IPS-18a (cell line): ENCODE measurements at regions not wholly inside any gene's neighbourhood (a gene's known extent, or its start where the extent isn't known, plus 50 kb on each side); places are given as distances from the start of the nearest gene placed in this dataset.
"Not testable (repeated sequence)": the region's sequence is repeated elsewhere in the genome, so short reads cannot be mapped to it uniquely, and the experiment has no call there.

ENCODE experiments used
- H3K27ac ChIP-seq: one replicate; pipeline ENCODE4 v1.5.1; 2013; ENCODE audit warnings: low read length
- H3K27me3 ChIP-seq: one replicate; pipeline ENCODE4 v1.6.1; 2013; ENCODE audit warnings: mild to moderate bottlenecking, low read length; ENCODE audit not compliant: control insufficient read depth, insufficient read depth
- H3K36me3 ChIP-seq: one replicate; pipeline ENCODE4 v1.6.1; 2013; ENCODE audit warnings: low read depth, low read length; ENCODE audit not compliant: control insufficient read depth
- H3K4me1 ChIP-seq: one replicate; pipeline ENCODE4 v1.6.1; 2013; ENCODE audit warnings: low read depth, low read length; ENCODE audit not compliant: control insufficient read depth
- H3K4me3 ChIP-seq: one replicate; pipeline ENCODE4 v1.5.1; 2013; ENCODE audit warnings: low read length
- H3K9ac ChIP-seq: one replicate; pipeline ENCODE4 v1.6.1; 2013; ENCODE audit warnings: mild to moderate bottlenecking, low read length, moderate library complexity
- H3K9me3 ChIP-seq: one replicate; pipeline ENCODE4 v1.6.1; 2013; ENCODE audit warnings: low read depth, low read length; ENCODE audit not compliant: control insufficient read depth

GRCh38 chr16:86856946-86857586 lies 278.7 kb downstream of the FOXL1 start:
- Histone ChIP-seq H3K36me3 (no peaks in the 10 kb centered on the region), H3K4me3 (no peak overlapping the region), H3K9me3 (no peaks in the 10 kb centered on the region), H3K27ac (no peak overlapping the region), H3K27me3 (no peaks in the 10 kb centered on the region), H3K4me1 (no peaks in the 10 kb centered on the region), H3K9ac (no peak overlapping the region)

- H3K4me1 ChIP-seq, result no peaks in the 10 kb centered on the region
- H3K4me3 ChIP-seq, result no peak overlapping the region
- H3K9me3 ChIP-seq, result no peaks in the 10 kb centered on the region
- no peak overlapping the region for H3K9ac ChIP-seq
- H3K36me3 ChIP-seq, result no peaks in the 10 kb centered on the region
- no peaks in the 10 kb centered on the region for H3K27me3 ChIP-seq
- no peak overlapping the region for H3K27ac ChIP-seq
Observed at GRCh38 chr16:86857807-86858206, 279.5 kb downstream of the FOXL1 start.

- no peak overlapping the region for H3K27ac ChIP-seq
- no peaks in the 10 kb centered on the region for H3K36me3 ChIP-seq
- H3K4me1 ChIP-seq, result no peaks in the 10 kb centered on the region
Observed at GRCh38 chr16:86858501-86858900, 280.2 kb downstream of the FOXL1 start.

DNA sequence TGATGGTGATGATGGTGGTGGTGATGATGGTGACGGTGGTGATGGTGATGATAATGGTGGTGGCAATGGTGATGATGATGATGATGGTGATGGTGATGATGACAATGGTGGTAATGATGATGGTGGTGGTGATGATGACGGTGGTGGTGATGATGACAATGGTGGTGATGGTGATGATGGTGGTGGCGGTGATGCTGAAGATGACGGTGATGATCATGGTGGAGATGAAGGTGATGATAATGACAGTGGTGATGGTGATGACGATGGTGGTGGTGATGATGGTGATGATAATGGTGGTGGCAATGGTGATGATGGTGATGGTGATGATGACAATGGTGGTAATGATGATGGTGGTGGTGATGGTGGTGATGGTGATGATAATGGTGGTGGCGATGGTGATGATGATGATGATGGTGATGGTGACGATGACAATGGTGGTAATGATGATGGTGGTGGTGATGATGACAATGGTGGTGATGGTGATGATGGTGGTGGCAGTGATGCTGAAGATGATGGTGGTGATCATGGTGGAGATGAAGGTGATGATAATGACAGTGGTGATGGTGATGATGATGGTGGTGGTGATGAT lies 283.0 kb downstream of the FOXL1 start:
- not testable (repeated sequence) for H3K27me3 ChIP-seq, H3K9me3 ChIP-seq, H3K4me3 ChIP-seq, H3K36me3 ChIP-seq, H3K4me1 ChIP-seq, H3K9ac ChIP-seq, H3K27ac ChIP-seq

More at GRCh38 chr16:86858501-86858900, 280.2 kb downstream of the FOXL1 start:
- H3K9me3 ChIP-seq, result no peaks in the 10 kb centered on the region
- no peaks in the 10 kb centered on the region for H3K27me3 ChIP-seq
- H3K4me3 ChIP-seq, result no peak overlapping the region
- no peak overlapping the region for H3K9ac ChIP-seq

- Histone ChIP-seq H3K4me3 (no peak overlapping the region), H3K9me3 (no peaks in the 10 kb centered on the region), H3K27ac (no peak overlapping the region)
Observed at GRCh38 chr16:86862595-86863280, 284.4 kb downstream of the FOXL1 start.

DNA sequence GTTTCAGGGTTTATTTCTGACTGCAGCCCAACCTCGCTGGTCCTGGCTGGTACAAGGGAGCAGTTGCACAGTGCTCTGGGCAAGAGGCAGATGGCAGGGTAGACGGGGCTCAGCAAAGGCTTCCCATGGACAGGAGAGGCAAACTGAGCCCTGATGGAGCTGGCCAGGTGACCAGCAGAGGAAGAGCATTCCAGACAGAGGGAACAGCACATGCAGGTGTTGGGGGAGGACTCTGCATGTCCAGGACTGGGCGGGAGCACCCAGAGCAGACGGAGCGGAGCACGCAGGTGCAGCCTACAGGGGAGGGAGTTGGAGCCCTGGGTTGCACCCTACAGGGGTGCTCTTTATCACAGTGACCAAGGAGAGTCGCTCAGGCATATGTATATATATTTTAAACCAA lies 285.3 kb downstream of the FOXL1 start:
- no peaks in the 10 kb centered on the region for H3K9me3 ChIP-seq

More at GRCh38 chr16:86862595-86863280, 284.4 kb downstream of the FOXL1 start:
- no peaks in the 10 kb centered on the region for H3K4me1 ChIP-seq
- H3K9ac ChIP-seq, result no peak overlapping the region
- H3K27me3 ChIP-seq, result no peaks in the 10 kb centered on the region
- H3K36me3 ChIP-seq, result no peaks in the 10 kb centered on the region

GRCh38 chr16:86864586-86864985 lies 286.2 kb downstream of the FOXL1 start:
- H3K27me3 ChIP-seq, result no peaks in the 10 kb centered on the region
- no peaks in the 10 kb centered on the region for H3K36me3 ChIP-seq
- H3K4me1 ChIP-seq, result no peaks in the 10 kb centered on the region
- no peak overlapping the region for H3K4me3 ChIP-seq
- no peak overlapping the region for H3K9ac ChIP-seq
- H3K27ac ChIP-seq, result no peak overlapping the region
- no peaks in the 10 kb centered on the region for H3K9me3 ChIP-seq

More for the DNA sequence above, 285.3 kb downstream of the FOXL1 start:
- Histone ChIP-seq H3K36me3 (no peaks in the 10 kb centered on the region), H3K27me3 (no peaks in the 10 kb centered on the region), H3K9ac (no peak overlapping the region), H3K27ac (no peak overlapping the region), H3K4me3 (no peak overlapping the region), H3K4me1 (no peaks in the 10 kb centered on the region)

- no peaks in the 10 kb centered on the region for H3K4me1 ChIP-seq
- H3K27ac ChIP-seq, result no peak overlapping the region
- H3K9ac ChIP-seq, result no peak overlapping the region
- no peak overlapping the region for H3K4me3 ChIP-seq
- H3K27me3 ChIP-seq, result no peaks in the 10 kb centered on the region
- H3K36me3 ChIP-seq, result no peaks in the 10 kb centered on the region
- no peaks in the 10 kb centered on the region for H3K9me3 ChIP-seq
Observed at GRCh38 chr16:86865851-86866662, 287.7 kb downstream of the FOXL1 start.

DNA sequence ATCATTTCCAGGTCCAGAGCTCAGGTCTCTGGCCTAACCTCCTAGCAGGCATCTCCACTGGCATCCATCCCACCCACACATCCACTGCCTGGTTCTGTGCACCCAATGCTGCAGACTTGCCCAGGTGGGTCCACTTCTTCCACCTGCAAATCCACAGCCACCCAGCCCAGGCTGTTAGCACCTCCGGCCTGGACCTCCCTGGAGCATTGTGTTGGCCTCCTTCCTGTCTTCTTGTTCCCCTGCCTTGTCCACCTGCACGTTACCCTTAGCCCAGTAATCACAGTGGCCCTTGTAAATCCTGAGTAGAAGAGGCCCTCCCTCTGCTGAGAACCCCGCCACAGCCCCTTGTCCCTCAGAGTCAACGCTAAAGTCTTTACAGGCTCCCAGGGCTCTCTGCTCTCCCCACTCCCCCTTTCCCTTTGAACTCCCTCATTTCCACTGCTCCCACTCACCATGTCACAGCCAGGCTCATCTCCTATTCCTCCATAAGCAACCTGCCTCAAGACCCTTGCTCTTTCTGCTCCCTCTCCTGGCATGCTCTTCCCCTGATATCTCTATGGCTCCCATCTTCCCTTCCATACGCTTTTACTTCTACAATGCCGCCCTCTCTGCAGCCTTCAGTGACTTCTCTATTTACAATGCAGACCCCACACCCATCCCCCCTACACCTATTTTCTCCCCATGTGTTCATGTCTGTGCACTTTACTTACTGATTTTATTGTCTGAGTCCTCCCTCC lies 288.8 kb downstream of the FOXL1 start:
- no peaks in the 10 kb centered on the region for H3K27me3 ChIP-seq

DNA sequence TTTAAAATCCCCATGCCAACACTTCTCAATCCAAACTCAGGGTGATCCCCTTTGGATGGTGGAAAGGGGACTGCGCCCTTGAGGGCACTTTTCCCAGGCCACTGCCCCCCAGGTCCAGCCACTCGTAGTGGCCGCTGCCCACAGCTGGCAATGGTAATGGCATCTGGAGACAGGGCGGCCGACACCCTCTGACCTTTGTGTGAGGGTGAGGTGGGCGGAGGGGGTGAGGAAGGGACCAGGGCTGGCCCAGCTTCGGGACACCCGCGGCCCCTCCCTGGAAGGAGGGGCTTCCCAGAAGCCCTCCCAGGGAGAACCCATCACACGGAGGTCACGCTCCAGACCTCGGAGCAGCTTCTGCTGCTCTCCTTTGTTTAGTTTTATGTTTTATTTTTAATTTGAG lies 289.7 kb downstream of the FOXL1 start:
- Histone ChIP-seq H3K9ac (no peak overlapping the region), H3K27me3 (no peaks in the 10 kb centered on the region), H3K36me3 (no peaks in the 10 kb centered on the region), H3K4me1 (no peaks in the 10 kb centered on the region), H3K27ac (no peak overlapping the region), H3K9me3 (no peaks in the 10 kb centered on the region), H3K4me3 (no peak overlapping the region)

More for the DNA sequence above, 288.8 kb downstream of the FOXL1 start:
- Histone ChIP-seq H3K27ac (no peak overlapping the region), H3K4me1 (no peaks in the 10 kb centered on the region), H3K9me3 (no peaks in the 10 kb centered on the region), H3K4me3 (no peak overlapping the region), H3K36me3 (no peaks in the 10 kb centered on the region), H3K9ac (no peak overlapping the region)

GRCh38 chr16:86868786-86869185 lies 290.4 kb downstream of the FOXL1 start:
- Histone ChIP-seq H3K4me1 (no peaks in the 10 kb centered on the region), H3K27ac (no peak overlapping the region), H3K27me3 (no peaks in the 10 kb centered on the region)

More at GRCh38 chr16:86868786-86869185, 290.4 kb downstream of the FOXL1 start:
- H3K4me3 ChIP-seq, result no peak overlapping the region
- H3K9ac ChIP-seq, result no peak overlapping the region
- no peaks in the 10 kb centered on the region for H3K36me3 ChIP-seq
- H3K9me3 ChIP-seq, result no peaks in the 10 kb centered on the region
